HepG2 (cell line): ENCODE measurements at regions not wholly inside any gene's neighbourhood (a gene's known extent, or its start where the extent isn't known, plus 50 kb on each side); places are given as distances from the start of the nearest gene placed in this dataset.
"Not testable (repeated sequence)": the region's sequence is repeated elsewhere in the genome, so short reads cannot be mapped to it uniquely, and the experiment has no call there.

ENCODE experiments used
- ATAC-seq: fragments of 200-7000 bp; cut with Tn5 transposase; 3 replicates; pipeline ENCODE4 v1.9.1; 2020; ENCODE audit warnings: mild to moderate bottlenecking, moderate library complexity
- BruUV-seq: library from RNA; stranded (reverse); fragments of 400-500 nt; replicated peaks from 2 replicates; lab custom pipeline; 2021; lab: Mats Ljungman, UMichigan
- CTCF ChIA-PET: fragments of 300-600 bp; formaldehyde crosslinking; extraction: SDS; loops from one replicate; lab custom pipeline; 2021; ENCODE audit warnings: low total read pairs, inconsistent platforms, low intra/inter-chr PET ratio; lab: Yijun Ruan, JAX
- POLR2A ChIA-PET: fragments of 350-600 bp; sonication (Branson Sonifier 250); formaldehyde crosslinking; loops from one replicate; lab custom pipeline; 2020; ENCODE audit warnings: antibody characterized with exemption, inconsistent platforms; lab: Yijun Ruan, JAX
- DNase-seq: peaks from one replicate; pipeline ENCODE4 v3.0.0-alpha.2; 2015; ENCODE audit warnings: low spot score
- FAIRE-seq: peaks from 3 replicates; lab custom pipeline; 2011; peaks lifted over from hg19 to GRCh38; lab: Jason Lieb, UNC
- H2AFZ ChIP-seq: one replicate; pipeline ENCODE4 v1.6.1; 2011; ENCODE audit warnings: low read length, inconsistent platforms
- H3K27ac ChIP-seq: fragments of 300-600 bp; 3 replicates; pipeline ENCODE4 v1.8.0; 2011; ENCODE audit warnings: mixed run types, mild to moderate bottlenecking, mixed read lengths, low read length, inconsistent platforms; ENCODE audit not compliant: insufficient read depth; ENCODE audit errors: extremely low read length
- H3K27me3 ChIP-seq, 2 experiments: fragments of 200-600 bp in 1 of 2; 2 replicates in 1 of 2; 3 replicates in 1 of 2; pipeline versions ENCODE4 v1.6.0 to v1.8.0; 2011; ENCODE audit warnings: low read length in 2 of 2, mild to moderate bottlenecking in 2 of 2, moderate library complexity in 2 of 2, inconsistent platforms in 1 of 2; ENCODE audit not compliant: insufficient read depth in 2 of 2, control insufficient read depth in 1 of 2
- H3K36me3 ChIP-seq, 2 experiments: fragments of 200-600 bp in 1 of 2; replicated peaks in 1 of 2; 2 replicates in 1 of 2; 3 replicates in 1 of 2; pipeline versions ENCODE4 v1.5.1 to v1.8.0; 2011; ENCODE audit warnings: low read length in 2 of 2, inconsistent platforms in 1 of 2; ENCODE audit not compliant: insufficient read depth in 2 of 2, control insufficient read depth in 1 of 2
- H3K4me1 ChIP-seq: 2 replicates; pipeline ENCODE4 v1.5.1; 2012; ENCODE audit warnings: low read length, inconsistent platforms; ENCODE audit not compliant: insufficient read depth
- H3K4me2 ChIP-seq: 2 replicates; pipeline ENCODE4 v1.6.0; 2011; ENCODE audit warnings: low read depth, low read length, inconsistent platforms
- H3K4me3 ChIP-seq, 3 experiments: fragments of 200-600 bp in 1 of 3; sonication (generic), shearing (Covaris generic) in 1 of 3; replicated peaks in 1 of 3; 2 replicates each; pipeline ENCODE4 v1.5.1; 2011 to 2016; ENCODE audit warnings: low read length in 3 of 3, inconsistent platforms in 2 of 3, low read depth in 2 of 3, mild to moderate bottlenecking in 2 of 3, control low read depth in 1 of 3, mixed read lengths in 1 of 3; ENCODE audit not compliant: insufficient read depth in 1 of 3
- H3K79me2 ChIP-seq: one replicate; pipeline ENCODE4 v1.6.1; 2011; ENCODE audit warnings: low read length, inconsistent platforms; ENCODE audit not compliant: insufficient read depth
- H3K9ac ChIP-seq: 2 replicates; pipeline ENCODE4 v1.6.0; 2011; ENCODE audit warnings: mild to moderate bottlenecking, low read depth, low read length, inconsistent platforms; ENCODE audit not compliant: insufficient read depth
- H3K9me3 ChIP-seq: 2 replicates; pipeline ENCODE4 v1.5.1; 2012; ENCODE audit warnings: mild to moderate bottlenecking, low read length
- H4K20me1 ChIP-seq: 2 replicates; pipeline ENCODE4 v1.6.0; 2011; ENCODE audit warnings: inconsistent platforms, mild to moderate bottlenecking, low read length, moderate library complexity; ENCODE audit not compliant: insufficient read depth
- NFRKB ChIP-seq: fragments of 450-650 bp; IDR thresholded peaks from 2 replicates; pipeline ENCODE4 v1.6.1; 2017
- RBM22 ChIP-seq: fragments of 200-400 bp; formaldehyde crosslinking; optimal IDR thresholded peaks from 2 replicates; pipeline ENCODE3; 2017; ENCODE audit warnings: mild to moderate bottlenecking, low read length, moderate library complexity
- SOX6 ChIP-seq, 2 experiments: fragments of 450-650 bp in 1 of 2; sonication (generic) in 1 of 2; formaldehyde crosslinking in 1 of 2; IDR thresholded peaks; 2 replicates each; pipeline versions ENCODE4 v1.4.0 to v1.6.1; 2017 to 2020; ENCODE audit warnings: antibody characterized with exemption in 1 of 2, mild to moderate bottlenecking in 1 of 2, missing genetic modification reagents in 1 of 2
- SRSF9 ChIP-seq: fragments of 200-400 bp; formaldehyde crosslinking; IDR thresholded peaks from 2 replicates; pipeline ENCODE4 v1.6.1; 2018; ENCODE audit warnings: borderline replicate concordance, mild to moderate bottlenecking, low read depth, low read length; ENCODE audit not compliant: insufficient read depth, poor library complexity, severe bottlenecking
- ZKSCAN5 ChIP-seq: sonication (generic); formaldehyde crosslinking; IDR thresholded peaks from 2 replicates; pipeline ENCODE4 v1.5.1; 2020; ENCODE audit warnings: mild to moderate bottlenecking, missing genetic modification reagents
- ZNF180 ChIP-seq: sonication (generic); formaldehyde crosslinking; IDR thresholded peaks from 2 replicates; pipeline ENCODE4 v1.4.0; 2020; ENCODE audit warnings: low read depth, missing genetic modification reagents, borderline replicate concordance
- ZNF556 ChIP-seq: sonication (generic); formaldehyde crosslinking; IDR thresholded peaks from 2 replicates; pipeline ENCODE4 v1.4.0; 2020; ENCODE audit warnings: mild to moderate bottlenecking, missing genetic modification reagents, borderline replicate concordance
- WGBS: methylation state at CpG from one replicate; pipeline ENCODE4 v1.1.6; 2017; ENCODE audit warnings: low lambda C conversion rate; 5-methylcytosine and 5-hydroxymethylcytosine counted together
- in situ Hi-C: cut with HindIII; loops from 2 replicates; pipeline ENCODE4 v1.10.0; 2017; ENCODE audit warnings: low pct_unique_long_range_greater_than_20kb; ENCODE audit not compliant: extremely low pct_ligation_motif_present
- intact Hi-C: fragments of 100-400 bp; cut with micrococcal nuclease; formaldehyde crosslinking; loops from one replicate; pipeline ENCODE4 v1.10.0; 2022; ENCODE audit not compliant: unreplicated experiment
- TF ChIP-seq, protein P1 (sequence below): sonication (generic); formaldehyde crosslinking; IDR thresholded peaks from 2 replicates; pipeline ENCODE4 v1.5.0; 2020; ENCODE audit warnings: missing genetic modification reagents, mild to moderate bottlenecking, borderline replicate concordance
- TF ChIP-seq, protein P2 (sequence below), 2 experiments: sonication (generic) in 1 of 2; formaldehyde crosslinking in 1 of 2; IDR thresholded peaks; 2 replicates each; pipeline versions ENCODE4 v1.5.1 to v1.6.1; 2011 to 2020; ENCODE audit warnings: borderline replicate concordance in 1 of 2, low read depth in 1 of 2, low read length in 1 of 2, mild to moderate bottlenecking in 1 of 2, missing genetic modification reagents in 1 of 2, moderate library complexity in 1 of 2

DNA sequence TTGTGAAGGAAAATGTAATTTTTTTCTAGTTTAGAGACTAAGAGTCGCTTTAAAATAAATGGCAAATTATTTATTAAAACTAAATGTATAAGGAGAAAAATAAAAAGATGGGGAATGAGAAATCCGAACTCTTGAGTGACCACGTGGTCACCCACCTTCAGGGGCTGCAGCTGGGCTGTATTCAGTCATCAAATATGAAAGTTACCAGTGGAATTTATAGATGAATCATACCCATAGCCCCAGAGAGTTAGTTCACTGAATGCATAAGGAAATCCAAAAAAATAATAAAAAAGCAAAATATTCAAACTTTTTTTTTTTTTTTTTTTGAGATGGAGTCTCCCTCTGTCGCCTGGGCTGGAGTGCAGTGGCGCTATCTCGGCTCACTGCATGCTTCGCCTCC, 947.7 kb upstream of the ADGRB3 start:
- no peaks in the 10 kb centered on the region for H3K79me2 ChIP-seq
- TF ChIP-seq ZNF556 (no peak), SOX6 (IDR thresholded peaks at IDR 0.05) (no peak), SOX6 (CRISPR knock-in tag; IDR thresholded peaks at IDR 0.05) (no peak), SRSF9 (no peak), NFRKB (no peak), ZKSCAN5 (CRISPR knock-in tag) (no peak), RBM22 (no peak), ZNF180 (CRISPR knock-in tag) (no peak)
- TF ChIP-seq, protein P1, sequence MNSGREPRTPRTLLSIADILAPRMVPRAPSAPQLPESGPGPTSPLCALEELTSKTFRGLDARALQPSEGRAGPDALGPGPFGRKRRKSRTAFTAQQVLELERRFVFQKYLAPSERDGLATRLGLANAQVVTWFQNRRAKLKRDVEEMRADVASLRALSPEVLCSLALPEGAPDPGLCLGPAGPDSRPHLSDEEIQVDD (CRISPR knock-in tag) = no peak
- TF ChIP-seq, protein P2, sequence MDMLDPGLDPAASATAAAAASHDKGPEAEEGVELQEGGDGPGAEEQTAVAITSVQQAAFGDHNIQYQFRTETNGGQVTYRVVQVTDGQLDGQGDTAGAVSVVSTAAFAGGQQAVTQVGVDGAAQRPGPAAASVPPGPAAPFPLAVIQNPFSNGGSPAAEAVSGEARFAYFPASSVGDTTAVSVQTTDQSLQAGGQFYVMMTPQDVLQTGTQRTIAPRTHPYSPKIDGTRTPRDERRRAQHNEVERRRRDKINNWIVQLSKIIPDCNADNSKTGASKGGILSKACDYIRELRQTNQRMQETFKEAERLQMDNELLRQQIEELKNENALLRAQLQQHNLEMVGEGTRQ (IDR thresholded peaks at IDR 0.05; ENCODE audit: low read depth, low read length) = no peak
- TF ChIP-seq, protein P2 (CRISPR knock-in tag; IDR thresholded peaks at IDR 0.05; ENCODE audit: borderline replicate concordance) = no peak
- H3K4me3 ChIP-seq = no peak overlapping the region
- ChIA-PET CTCF (no interaction called here), POLR2A (no interaction called here)
- ATAC-seq (no peak), FAIRE-seq (no peak), DNase-seq (no peak)
- intact Hi-C loops (no loop called here), in situ Hi-C loops (no loop called here)
- H3K4me1 ChIP-seq = no peaks in the 10 kb centered on the region
- H3K27me3 ChIP-seq = no peaks in the 10 kb centered on the region; a peak in 1 of 5 replicates
- H3K9me3 ChIP-seq = no peaks in the 10 kb centered on the region
- H3K36me3 ChIP-seq = no peaks in the 10 kb centered on the region
- no peak overlapping the region for H2AFZ ChIP-seq
- WGBS = 29% methylated on average over 7 of the region's 7 CpGs
- no TSS peak for BruUV-seq
- no peaks in the 10 kb centered on the region for H4K20me1 ChIP-seq
- no peak overlapping the region for H3K4me2 ChIP-seq
- no peak overlapping the region for H3K27ac ChIP-seq
- H3K9ac ChIP-seq = no peak overlapping the region

DNA sequence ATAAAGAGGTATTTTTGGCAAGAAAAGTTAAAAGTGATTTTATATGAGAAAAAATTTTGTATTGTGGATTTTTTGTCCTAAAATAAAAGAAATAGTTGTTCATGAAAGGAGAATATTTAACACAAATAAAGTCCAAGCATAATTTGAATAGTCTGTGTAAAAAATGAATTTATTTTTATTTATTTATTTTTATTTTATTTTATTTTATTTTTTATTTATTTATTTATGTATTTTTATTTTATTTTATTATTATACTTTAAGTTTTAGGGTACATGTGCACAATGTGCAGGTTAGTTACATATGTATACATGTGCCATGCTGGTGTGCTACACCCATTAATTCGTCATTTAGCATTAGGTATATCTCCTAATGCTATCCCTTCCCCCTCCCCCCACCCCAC, 948.9 kb upstream of the ADGRB3 start:
- H3K27me3 ChIP-seq, CTCF ChIA-PET, H2AFZ ChIP-seq, H3K36me3 ChIP-seq, BruUV-seq, in situ Hi-C loops, H3K79me2 ChIP-seq, DNase-seq, H3K4me2 ChIP-seq, ATAC-seq, H3K27ac ChIP-seq, H3K9me3 ChIP-seq, H4K20me1 ChIP-seq, H3K9ac ChIP-seq, POLR2A ChIA-PET, H3K4me3 ChIP-seq, H3K4me1 ChIP-seq, intact Hi-C loops, FAIRE-seq: not testable (repeated sequence)
- WGBS = 7% methylated on average over 1 of the region's 1 CpG
